Adrenal gland (tissue), 9 donors: ENCODE measurements at regions not wholly inside any gene's neighbourhood (a gene's known extent, or its start where the extent isn't known, plus 50 kb on each side); places are given as distances from the start of the nearest gene placed in this dataset.

Source experiments
- DNase-seq, 7 donors: peaks; one replicate each; pipeline ENCODE4 v3.0.0-alpha.2; 2019 to 2020
- H3K27ac ChIP-seq, 5 donors: fragments of 200-600 bp; sonication (generic) in 4 of 5; 1 replicate in 3 of 5; 2 replicates in 2 of 5; pipeline versions ENCODE4 v1.5.1 to v1.8.0; 2016 to 2020; ENCODE audit warnings: mild to moderate bottlenecking in 1 of 5
- H3K27me3 ChIP-seq: fragments of 200-600 bp; 2 replicates; pipeline ENCODE4 v1.8.0; 2021
- H3K36me3 ChIP-seq, 2 donors: fragments of 200-600 bp; replicated peaks in 1 of 2; 1 replicate in 1 of 2; 2 replicates in 1 of 2; pipeline versions ENCODE4 v1.5.1 to v1.8.0; 2018 to 2022
- H3K4me1 ChIP-seq, 2 donors: fragments of 200-600 bp; replicated peaks in 1 of 2; 1 replicate in 1 of 2; 2 replicates in 1 of 2; pipeline versions ENCODE4 v1.5.1 to v1.8.0; 2018 to 2021
- H3K4me3 ChIP-seq, 4 donors: fragments of 200-600 bp; sonication (generic) in 3 of 4; one replicate each; pipeline ENCODE4 v1.5.1; 2016 to 2018
- H3K9me3 ChIP-seq, 3 donors: fragments of 200-600 bp; sonication (generic) in 1 of 3; replicated peaks in 1 of 3; 1 replicate in 2 of 3; 2 replicates in 1 of 3; pipeline versions ENCODE4 v1.5.1 to v1.8.0; 2016 to 2021
- CTCF ChIP-seq, 6 experiments: fragments of 450-650 bp in 4 of 6; fragments of 200-600 bp in 2 of 6; sonication (generic) in 1 of 6; IDR thresholded peaks; 1 replicate in 5 of 6; 2 replicates in 1 of 6; pipeline versions ENCODE4 v1.5.1 to v1.8.0; 2016 to 2021; ENCODE audit warnings: antibody characterized with exemption in 6 of 6, mild to moderate bottlenecking in 2 of 6, moderate library complexity in 1 of 6
- POLR2A ChIP-seq, 2 donors: fragments of 450-650 bp; IDR thresholded peaks; one replicate each; pipeline ENCODE4 v1.6.1; 2017; ENCODE audit warnings: antibody characterized with exemption in 2 of 2, mild to moderate bottlenecking in 2 of 2, moderate library complexity in 1 of 2
- WGBS, 4 donors: extraction: QIAGEN DNeasy Blood & Tissue Kit in 2 of 4; methylation state at CpG; one replicate each; pipeline versions ENCODE4 v1.1.5 to v1.1.7; 2013 to 2017; 5-methylcytosine and 5-hydroxymethylcytosine counted together
- intact Hi-C, 2 donors: fragments of 100-400 bp; cut with DNase I; formaldehyde crosslinking; loops; one replicate each; pipeline versions ENCODE4 v1.14.1 to v1.15.0; 2022 to 2023
- donor health status: healthy with polysubstance abuse.
- donor health status: Bipolar disorder and iron deficiency.
- donor health status: DM: yes; HTN: yes; CAD: no.
- donor health status: DM: no; HTN: no; CAD: no.
- donor health status: DM: no; HTN: no; CAD: no.

GRCh38 chrX:109299091-109299490 is 182.8 kb downstream of the GUCY2F start:
- TF ChIP-seq POLR2A (IDR thresholded peaks at IDR 0.05) (no peak), CTCF (IDR thresholded peaks at IDR 0.05) (no peak)
- Histone ChIP-seq H3K27me3 (peaks cover 3% of the 10 kb centered on the region), H3K4me1 (no peaks in the 10 kb centered on the region), H3K27ac (no peak overlapping the region), H3K9me3 (no peaks in the 10 kb centered on the region), H3K4me3 (no peak overlapping the region), H3K36me3 (no peaks in the 10 kb centered on the region)
- intact Hi-C loops = no loop called here
- no peak for DNase-seq
- WGBS, 4 donors = 40 to 67% (median 51%) methylated on average over 2 of the region's 2 CpGs

GRCh38 chrX:109294097-109294814 is 187.6 kb downstream of the GUCY2F start:
- Histone ChIP-seq H3K9me3 (no peaks in the 10 kb centered on the region), H3K36me3 (no peaks in the 10 kb centered on the region), H3K27ac (no peak overlapping the region), H3K4me1 (no peaks in the 10 kb centered on the region), H3K27me3 (no peaks in the 10 kb centered on the region), H3K4me3 (no peak overlapping the region)
- TF ChIP-seq POLR2A (IDR thresholded peaks at IDR 0.05) (no peak), CTCF (IDR thresholded peaks at IDR 0.05) (no peak)
- intact Hi-C loops = no loop called here
- DNase-seq = no peak
- 56 to 63% (median 61%) methylated on average over 4 of the region's 4 CpGs for WGBS, 4 donors

GRCh38 chrX:109283870-109284269 is 198.0 kb downstream of the GUCY2F start:
- no peaks in the 10 kb centered on the region for H3K36me3 ChIP-seq
- H3K4me3 ChIP-seq = no peak overlapping the region
- intact Hi-C loops = no loop called here
- no peaks in the 10 kb centered on the region for H3K9me3 ChIP-seq
- no peak for DNase-seq
- WGBS, 4 donors = 72 to 100% (median 84%) methylated on average over 1 of the region's 1 CpG
- H3K27me3 ChIP-seq = peaks cover 3% of the 10 kb centered on the region
- H3K4me1 ChIP-seq = no peaks in the 10 kb centered on the region
- no peak overlapping the region for H3K27ac ChIP-seq
- TF ChIP-seq POLR2A (IDR thresholded peaks at IDR 0.05) (no peak), CTCF (IDR thresholded peaks at IDR 0.05) (no peak)

DNA sequence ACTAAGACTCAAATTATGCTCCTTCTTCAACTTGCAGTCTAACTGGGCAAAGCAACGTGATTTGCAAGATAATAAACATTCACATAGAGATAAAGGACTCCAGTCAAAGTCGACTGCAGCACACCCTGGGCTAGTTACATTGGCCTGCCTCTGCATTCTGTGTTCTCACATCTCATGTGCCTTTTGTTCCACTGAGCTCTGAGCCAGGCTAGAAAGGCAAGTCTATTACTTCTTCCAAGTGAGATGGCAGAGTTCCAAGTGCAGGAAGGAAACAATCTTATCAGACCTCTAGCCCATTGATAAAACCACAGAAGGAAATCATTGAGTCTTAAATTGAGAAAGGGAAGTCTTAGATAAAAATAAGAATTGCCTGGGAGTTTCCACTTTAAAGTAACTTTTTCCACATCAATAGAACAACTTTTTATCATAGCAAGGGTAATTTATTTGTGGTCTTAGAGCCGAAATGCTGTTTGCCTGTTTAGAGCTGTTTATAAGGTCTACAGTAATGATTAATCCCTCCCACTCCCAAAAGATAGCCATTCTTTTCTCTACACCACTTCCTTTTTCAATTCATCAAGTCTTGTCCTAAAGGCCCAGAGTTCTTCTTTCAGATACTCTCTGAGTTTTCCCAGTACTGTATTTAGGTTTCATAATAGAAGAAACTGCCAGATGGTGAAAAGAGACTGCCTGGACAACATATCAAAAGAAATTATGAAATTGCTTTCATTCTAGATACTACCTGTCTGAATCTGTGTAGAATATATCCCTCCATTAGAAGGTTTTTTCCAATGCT is 200.2 kb downstream of the GUCY2F start:
- no peak for TF ChIP-seq POLR2A (IDR thresholded peaks at IDR 0.05)
- TF ChIP-seq CTCF (IDR thresholded peaks at IDR 0.05) = no peak
- Histone ChIP-seq H3K4me1 (no peaks in the 10 kb centered on the region), H3K4me3 (no peak overlapping the region), H3K27me3 (no peaks in the 10 kb centered on the region), H3K27ac (no peak overlapping the region), H3K9me3 (no peaks in the 10 kb centered on the region), H3K36me3 (no peaks in the 10 kb centered on the region)
- DNase-seq = peak in 4 of 7 donors; percentile 11 to 49 (median 16)
- intact Hi-C loops = no loop called here
- WGBS, 4 donors = 13 to 22% (median 14%) methylated on average over 3 of the region's 3 CpGs
